Right lobe of liver (tissue), 6 donors: ENCODE measurements at regions not wholly inside any gene's neighbourhood (a gene's known extent, or its start where the extent isn't known, plus 50 kb on each side); places are given as distances from the start of the nearest gene placed in this dataset.
"Not testable (repeated sequence)": the region's sequence is repeated elsewhere in the genome, so short reads cannot be mapped to it uniquely, and the experiment has no call there.

Experiments used
- ATAC-seq, 4 donors: fragments of 200-7000 bp; cut with Tn5 transposase; one replicate each; pipeline ENCODE4 v1.9.1; 2020; ENCODE audit warnings: mild to moderate bottlenecking in 4 of 4, moderate library complexity in 4 of 4
- DNase-seq, 3 donors: peaks; one replicate each; pipeline ENCODE4 v3.0.0-alpha.2; 2020
- H3K27ac ChIP-seq, 3 donors: fragments of 200-600 bp; one replicate each; pipeline ENCODE4 v1.8.0; 2022
- H3K27me3 ChIP-seq, 2 donors: fragments of 200-600 bp; one replicate each; pipeline ENCODE4 v1.8.0; 2022
- H3K36me3 ChIP-seq, 4 donors: fragments of 200-600 bp; sonication (generic) in 1 of 4; one replicate each; pipeline versions ENCODE4 v1.5.1 to v1.8.0; 2017 to 2022; ENCODE audit warnings: control low read depth in 1 of 4
- H3K4me1 ChIP-seq, 4 donors: fragments of 200-600 bp; sonication (generic) in 1 of 4; one replicate each; pipeline versions ENCODE4 v1.5.1 to v1.8.0; 2017 to 2022; ENCODE audit warnings: control low read depth in 1 of 4
- H3K4me3 ChIP-seq, 3 donors: fragments of 200-600 bp; one replicate each; pipeline ENCODE4 v1.8.0; 2022
- H3K9me3 ChIP-seq, 4 donors: fragments of 200-600 bp; sonication (generic) in 1 of 4; one replicate each; pipeline versions ENCODE4 v1.5.1 to v1.8.0; 2017 to 2022; ENCODE audit warnings: control low read depth in 1 of 4
- CTCF ChIP-seq, 4 donors: fragments of 200-600 bp in 3 of 4; fragments of 450-650 bp in 1 of 4; IDR thresholded peaks; one replicate each; pipeline versions ENCODE4 v1.5.1 to v1.8.0; 2016 to 2022; ENCODE audit warnings: antibody characterized with exemption in 4 of 4, mild to moderate bottlenecking in 2 of 4
- POLR2A ChIP-seq: fragments of 450-650 bp; IDR thresholded peaks from one replicate; pipeline ENCODE4 v1.6.1; 2017; ENCODE audit warnings: antibody characterized with exemption, mild to moderate bottlenecking
- WGBS: methylation state at CpG from one replicate; pipeline ENCODE4 v1.1.6; 2018; ENCODE audit warnings: low coverage, low lambda C conversion rate; ENCODE audit not compliant: insufficient coverage; ENCODE audit errors: missing lambda C conversion rate; 5-methylcytosine and 5-hydroxymethylcytosine counted together
- intact Hi-C, 2 donors: fragments of 100-400 bp; cut with DNase I; formaldehyde crosslinking; loops; one replicate each; pipeline versions ENCODE4 v1.11.2 to v1.14.1; 2022
- donor health status: DM: no; HTN: yes; CAD: no.
- donor health status: DM: no; HTN: no; CAD: no.
- donor health status: DM: no; HTN: no; CAD: no.
- donor health status: DM: no; HTN: yes; CAD: no.
- donor health status: DM: no; HTN: yes; CAD: no.

- intact Hi-C loops: no loop called here
- no peak overlapping the region for H3K4me3 ChIP-seq
- H3K27ac ChIP-seq: no peak overlapping the region
- WGBS: 56% methylated on average over 3 of the region's 4 CpGs
- H3K36me3 ChIP-seq: no peaks in the 10 kb centered on the region
- TF ChIP-seq POLR2A: no peak
- no peak for TF ChIP-seq CTCF (IDR thresholded peaks at IDR 0.05)
- H3K4me1 ChIP-seq: no peaks in the 10 kb centered on the region
- no peak for DNase-seq
- H3K9me3 ChIP-seq: no peaks in the 10 kb centered on the region
- no peak for ATAC-seq
- H3K27me3 ChIP-seq: no peaks in the 10 kb centered on the region
These were observed 227.4 kb downstream of the RAB11FIP2 start for GRCh38 chr10:117819304-117819703.

GRCh38 chr10:117823980-117824379, 222.8 kb downstream of the RAB11FIP2 start:
- DNase-seq (no peak), ATAC-seq (no peak)
- H3K36me3 ChIP-seq: no peaks in the 10 kb centered on the region
- H3K27me3 ChIP-seq: no peaks in the 10 kb centered on the region
- no peaks in the 10 kb centered on the region for H3K9me3 ChIP-seq
- no peak overlapping the region for H3K27ac ChIP-seq
- TF ChIP-seq POLR2A (no peak), CTCF (IDR thresholded peaks at IDR 0.05) (no peak)
- no peak overlapping the region for H3K4me3 ChIP-seq
- H3K4me1 ChIP-seq: no peaks in the 10 kb centered on the region
- intact Hi-C loops: no loop called here
- 63% methylated on average over 3 of the region's 5 CpGs for WGBS

- Histone ChIP-seq H3K4me3 (no peak overlapping the region), H3K27me3 (no peaks in the 10 kb centered on the region), H3K36me3 (no peaks in the 10 kb centered on the region), H3K9me3 (no peaks in the 10 kb centered on the region), H3K4me1 (no peaks in the 10 kb centered on the region), H3K27ac (no peak overlapping the region)
- DNase-seq (no peak), ATAC-seq (no peak)
- intact Hi-C loops: no loop called here
- WGBS: 66% methylated on average over 14 of the region's 14 CpGs
- no peak for TF ChIP-seq POLR2A
- no peak for TF ChIP-seq CTCF (IDR thresholded peaks at IDR 0.05)
These were observed 216.5 kb downstream of the RAB11FIP2 start for GRCh38 chr10:117830205-117830604.

GRCh38 chr10:117830787-117831212, 215.9 kb downstream of the RAB11FIP2 start:
- no peak for ATAC-seq
- TF ChIP-seq POLR2A (no peak), CTCF (IDR thresholded peaks at IDR 0.05) (no peak)
- Histone ChIP-seq H3K36me3 (no peaks in the 10 kb centered on the region), H3K27me3 (no peaks in the 10 kb centered on the region), H3K4me1 (no peaks in the 10 kb centered on the region), H3K27ac (no peak overlapping the region), H3K9me3 (no peaks in the 10 kb centered on the region), H3K4me3 (no peak overlapping the region)
- no peak for DNase-seq
- 19% methylated on average over 15 of the region's 15 CpGs for WGBS
- intact Hi-C loops: no loop called here

- ATAC-seq, H3K27ac ChIP-seq, DNase-seq, intact Hi-C loops, H3K4me3 ChIP-seq, H3K4me1 ChIP-seq, H3K9me3 ChIP-seq, H3K27me3 ChIP-seq, H3K36me3 ChIP-seq: not testable (repeated sequence)
- WGBS: 69% methylated on average over 9 of the region's 39 CpGs
These were observed 207.9 kb downstream of the RAB11FIP2 start for GRCh38 chr10:117838500-117839498.

- intact Hi-C loops, H3K4me3 ChIP-seq, H3K27me3 ChIP-seq, ATAC-seq, H3K4me1 ChIP-seq, H3K27ac ChIP-seq, H3K36me3 ChIP-seq, DNase-seq, H3K9me3 ChIP-seq: not testable (repeated sequence)
- 30% methylated on average over 1 of the region's 1 CpG for WGBS
These were observed 190.3 kb downstream of the RAB11FIP2 start for GRCh38 chr10:117856426-117856825.
